K562 (cell line): ENCODE measurements at regions not wholly inside any gene's neighbourhood (a gene's known extent, or its start where the extent isn't known, plus 50 kb on each side); places are given as distances from the start of the nearest gene placed in this dataset.

Experiments used
- ATAC-seq: fragments of 200-7000 bp; cut with Tn5 transposase; 3 replicates; pipeline ENCODE4 v1.9.1; 2020; ENCODE audit warnings: moderate library complexity
- BruUV-seq: library from RNA; stranded (reverse); fragments of 400-500 nt; replicated peaks from 2 replicates; lab custom pipeline; 2021; lab: Mats Ljungman, UMichigan
- CTCF ChIA-PET: fragments of 300-600 bp; formaldehyde crosslinking; extraction: SDS; loops from one replicate; lab custom pipeline; 2021; ENCODE audit warnings: low intra/inter-chr PET ratio; lab: Yijun Ruan, JAX
- POLR2A ChIA-PET: fragments of 300-600, 350-650 bp; sonication (Branson Sonifier 250); formaldehyde crosslinking; extraction: SDS; loops from one replicate; lab custom pipeline; 2021; ENCODE audit warnings: antibody characterized with exemption, inconsistent platforms; lab: Yijun Ruan, JAX
- DNase-seq, 4 experiments: peaks; one replicate each; pipeline versions ENCODE4 v3.0.0 to v3.0.0-alpha.2; 2011 to 2018; ENCODE audit warnings: low spot score in 3 of 4, mixed read lengths in 3 of 4; ENCODE audit errors: extremely low read depth in 1 of 4
- FAIRE-seq: peaks from 2 replicates; lab custom pipeline; 2011; peaks lifted over from hg19 to GRCh38; lab: Jason Lieb, UNC
- H2AFZ ChIP-seq: 2 replicates; pipeline ENCODE4 v1.6.0; 2011; ENCODE audit warnings: low read depth, low read length, control low read depth, inconsistent platforms
- H3K27ac ChIP-seq: fragments of 200-600 bp; 3 replicates; pipeline ENCODE4 v1.8.0; 2011; ENCODE audit warnings: low read depth, mild to moderate bottlenecking, control low read depth, inconsistent platforms, low read length, moderate library complexity, mixed read lengths; ENCODE audit errors: extremely low read depth
- H3K27me3 ChIP-seq, 2 experiments: fragments of 300-600 bp in 1 of 2; 2 replicates in 1 of 2; 3 replicates in 1 of 2; pipeline versions ENCODE4 v1.6.0 to v1.8.0; 2011; ENCODE audit warnings: inconsistent platforms in 2 of 2, low read length in 2 of 2, mild to moderate bottlenecking in 1 of 2, mixed read lengths in 1 of 2, moderate library complexity in 1 of 2; ENCODE audit not compliant: control insufficient read depth in 2 of 2, insufficient read depth in 2 of 2
- H3K36me3 ChIP-seq: fragments of 300-600 bp; 3 replicates; pipeline ENCODE4 v1.8.0; 2011; ENCODE audit warnings: mild to moderate bottlenecking, low read length, inconsistent platforms; ENCODE audit not compliant: control insufficient read depth, insufficient read depth
- H3K4me1 ChIP-seq, 2 experiments: fragments of 200-600 bp in 1 of 2; replicated peaks in 1 of 2; 2 replicates in 1 of 2; 3 replicates in 1 of 2; pipeline versions ENCODE4 v1.5.1 to v1.8.0; 2011; ENCODE audit warnings: inconsistent platforms in 2 of 2, low read length in 2 of 2, mild to moderate bottlenecking in 1 of 2, mixed read lengths in 1 of 2, moderate library complexity in 1 of 2; ENCODE audit not compliant: control insufficient read depth in 2 of 2, insufficient read depth in 2 of 2
- H3K4me2 ChIP-seq: 2 replicates; pipeline ENCODE4 v1.6.1; 2011; ENCODE audit warnings: low read length, control low read depth, inconsistent platforms, mixed read lengths; ENCODE audit not compliant: insufficient read depth
- H3K4me3 ChIP-seq: fragments of 200-600 bp; sonication (generic), shearing (Covaris generic); 2 replicates; pipeline ENCODE4 v1.5.1; 2016; ENCODE audit warnings: control low read depth, inconsistent platforms
- H3K79me2 ChIP-seq: fragments of 200-600 bp; 3 replicates; pipeline ENCODE4 v1.8.0; 2011; ENCODE audit warnings: low read length, inconsistent platforms; ENCODE audit not compliant: control insufficient read depth, insufficient read depth
- H3K9ac ChIP-seq, 2 experiments: 2 replicates each; pipeline versions ENCODE4 v1.6.0 to v1.6.1; 2011; ENCODE audit warnings: low read depth in 2 of 2, low read length in 2 of 2, control low read depth in 1 of 2, inconsistent platforms in 1 of 2, mild to moderate bottlenecking in 1 of 2, mixed read lengths in 1 of 2; ENCODE audit not compliant: insufficient read depth in 1 of 2
- H3K9me1 ChIP-seq: one replicate; pipeline ENCODE4 v1.6.0; 2011; ENCODE audit warnings: inconsistent platforms, mild to moderate bottlenecking, low read length, moderate library complexity; ENCODE audit not compliant: control insufficient read depth, insufficient read depth
- H3K9me3 ChIP-seq: replicated peaks from 2 replicates; pipeline ENCODE4 v1.5.1; 2011; ENCODE audit warnings: low read depth, low read length, inconsistent platforms; ENCODE audit not compliant: control insufficient read depth, insufficient read depth
- H4K20me1 ChIP-seq: replicated peaks from 2 replicates; pipeline ENCODE4 v1.6.1; 2011; ENCODE audit warnings: low read length, inconsistent platforms, mixed read lengths; ENCODE audit not compliant: control insufficient read depth, insufficient read depth
- DACH1 ChIP-seq: fragments of 450-650 bp; IDR thresholded peaks from 2 replicates; pipeline ENCODE4 v1.6.1; 2018; ENCODE audit not compliant: partially characterized antibody
- JUN ChIP-seq, 2 experiments: sonication (generic) in 1 of 2; formaldehyde crosslinking in 1 of 2; IDR thresholded peaks; 2 replicates each; pipeline versions ENCODE4 v1.6.1 to v1.8.0; 2012 to 2022; ENCODE audit warnings: borderline replicate concordance in 2 of 2, mild to moderate bottlenecking in 2 of 2, improper control_type of control experiment in 1 of 2, low read depth in 1 of 2, low read length in 1 of 2, missing genetic modification reagents in 1 of 2
- MCM5 ChIP-seq: fragments of 450-650 bp; IDR thresholded peaks from 2 replicates; pipeline ENCODE4 v1.6.1; 2016; ENCODE audit warnings: low read depth
- SLC30A9 ChIP-seq: fragments of 250-450 bp; sonication (Bioruptor Pico); IDR thresholded peaks from 2 replicates; pipeline ENCODE4 v1.8.0; 2022; ENCODE audit warnings: mild to moderate bottlenecking, moderate library complexity
- ZBTB7A ChIP-seq: IDR thresholded peaks from 2 replicates; pipeline ENCODE4 v1.6.1; 2011; ENCODE audit warnings: low read depth, mild to moderate bottlenecking, low read length, moderate library complexity, borderline replicate concordance; ENCODE audit not compliant: control insufficient read depth
- ZNF311 ChIP-seq: fragments of 250-450 bp; sonication (Bioruptor Pico); IDR thresholded peaks from 2 replicates; pipeline ENCODE4 v1.4.0; 2020; ENCODE audit warnings: mild to moderate bottlenecking, moderate library complexity
- ZNF384 ChIP-seq: IDR thresholded peaks from 2 replicates; pipeline ENCODE4 v1.6.1; 2012; ENCODE audit warnings: low read depth, low read length, improper control_type of control experiment
- WGBS: fragments of 100-300 bp; shearing (Covaris generic); methylation state at CpG from one replicate; pipeline ENCODE4 v1.1.6; 2016; ENCODE audit warnings: low coverage, mixed read lengths; ENCODE audit not compliant: insufficient coverage; ENCODE audit errors: missing lambda C conversion rate; 5-methylcytosine and 5-hydroxymethylcytosine counted together
- in situ Hi-C: fragments of 300-500 bp; cut with MboI; formaldehyde crosslinking; loops from 4 replicates; pipeline ENCODE4 v1.15.0; 2018; ENCODE audit warnings: inconsistent platforms, mixed read lengths
- intact Hi-C: fragments of 100-400 bp; cut with micrococcal nuclease; formaldehyde crosslinking; loops from 2 replicates; pipeline ENCODE4 v1.14.2; 2022
- TF ChIP-seq, protein P1 (sequence below): fragments of 450-650 bp; formaldehyde crosslinking; IDR thresholded peaks from 2 replicates; pipeline ENCODE4 v1.4.0; 2020; ENCODE audit warnings: mild to moderate bottlenecking, mixed read lengths
- TF ChIP-seq, protein P2 (sequence below), 3 experiments: fragments of 200-800 bp in 1 of 3; sonication (Bioruptor generic) in 1 of 3; sonication (generic) in 1 of 3; formaldehyde crosslinking in 1 of 3; IDR thresholded peaks; 2 replicates each; pipeline versions ENCODE4 v1.6.1 to v1.8.0; 2016 to 2022; ENCODE audit warnings: mild to moderate bottlenecking in 2 of 3, missing compliant biosample characterization in 2 of 3, missing genetic modification characterization in 2 of 3, missing genetic modification reagents in 1 of 3
- TF ChIP-seq, protein P3 (sequence below), 3 experiments: IDR thresholded peaks in 2 of 3; conservative IDR thresholded peaks in 1 of 3; 2 replicates each; pipeline ENCODE4 v1.5.1; 2011 to 2012; ENCODE audit warnings: low read length in 3 of 3, mild to moderate bottlenecking in 3 of 3, control low read depth in 2 of 3, improper control_type of control experiment in 1 of 3, inconsistent platforms in 1 of 3, low read depth in 1 of 3, mixed read lengths in 1 of 3, moderate library complexity in 1 of 3; ENCODE audit not compliant: insufficient read depth in 2 of 3

DNA sequence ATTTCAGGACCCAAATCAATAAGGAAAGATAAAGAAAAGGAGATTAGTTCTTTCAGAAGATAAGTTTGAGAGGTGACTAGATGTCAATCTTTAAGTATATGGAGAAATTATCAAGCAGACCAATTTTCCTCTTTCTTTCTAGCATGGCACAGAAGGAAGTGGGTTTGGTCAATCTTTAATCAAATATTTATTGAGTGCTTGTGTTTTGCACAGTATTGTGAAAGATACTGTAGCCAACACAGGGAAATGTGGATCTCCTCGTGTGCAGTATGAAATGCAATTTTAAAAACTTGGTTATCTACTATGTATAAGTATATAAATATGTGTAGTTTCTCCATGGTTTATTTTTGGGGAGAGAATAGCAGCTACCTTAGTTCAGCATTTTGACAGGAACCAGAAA lies 655.2 kb downstream of the RAPGEF2 start:
- H3K9me1 ChIP-seq, result no peaks in the 10 kb centered on the region
- FAIRE-seq, result no peak
- WGBS, result 0% methylated on average over 1 of the region's 1 CpG
- no peak overlapping the region for H3K9ac ChIP-seq
- no peaks in the 10 kb centered on the region for H3K27me3 ChIP-seq
- ATAC-seq, result no peak
- BruUV-seq, result no TSS peak
- no peak overlapping the region for H3K4me2 ChIP-seq
- no peaks in the 10 kb centered on the region for H4K20me1 ChIP-seq
- H3K9me3 ChIP-seq, result no peaks in the 10 kb centered on the region
- POLR2A ChIA-PET, result no interaction called here
- DNase-seq, result no peak
- no peaks in the 10 kb centered on the region for H3K36me3 ChIP-seq
- intact Hi-C loops, result no loop called here
- no peak overlapping the region for H3K27ac ChIP-seq
- no peaks in the 10 kb centered on the region for H3K79me2 ChIP-seq
- in situ Hi-C loops, result no loop called here
- TF ChIP-seq DACH1 (no peak), ZNF384 (no peak), MCM5 (no peak), SLC30A9 (CRISPR knock-in tag) (no peak), ZNF311 (CRISPR knock-in tag) (no peak), JUN (IDR thresholded peaks at IDR 0.05; ENCODE audit: borderline replicate concordance, low read depth, low read length) (no peak), JUN (CRISPR knock-in tag; IDR thresholded peaks at IDR 0.05; ENCODE audit: borderline replicate concordance) (no peak), ZBTB7A (no peak)
- TF ChIP-seq, protein P1, sequence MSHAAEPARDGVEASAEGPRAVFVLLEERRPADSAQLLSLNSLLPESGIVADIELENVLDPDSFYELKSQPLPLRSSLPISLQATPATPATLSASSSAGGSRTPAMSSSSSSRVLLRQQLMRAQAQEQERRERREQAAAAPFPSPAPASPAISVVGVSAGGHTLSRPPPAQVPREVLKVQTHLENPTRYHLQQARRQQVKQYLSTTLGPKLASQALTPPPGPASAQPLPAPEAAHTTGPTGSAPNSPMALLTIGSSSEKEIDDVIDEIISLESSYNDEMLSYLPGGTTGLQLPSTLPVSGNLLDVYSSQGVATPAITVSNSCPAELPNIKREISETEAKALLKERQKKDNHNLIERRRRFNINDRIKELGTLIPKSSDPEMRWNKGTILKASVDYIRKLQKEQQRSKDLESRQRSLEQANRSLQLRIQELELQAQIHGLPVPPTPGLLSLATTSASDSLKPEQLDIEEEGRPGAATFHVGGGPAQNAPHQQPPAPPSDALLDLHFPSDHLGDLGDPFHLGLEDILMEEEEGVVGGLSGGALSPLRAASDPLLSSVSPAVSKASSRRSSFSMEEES (CRISPR knock-in tag), result no peak
- TF ChIP-seq, protein P2, sequence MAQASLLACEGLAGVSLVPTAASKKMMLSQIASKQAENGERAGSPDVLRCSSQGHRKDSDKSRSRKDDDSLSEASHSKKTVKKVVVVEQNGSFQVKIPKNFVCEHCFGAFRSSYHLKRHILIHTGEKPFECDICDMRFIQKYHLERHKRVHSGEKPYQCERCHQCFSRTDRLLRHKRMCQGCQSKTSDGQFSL (CRISPR knock-in tag; IDR thresholded peaks at IDR 0.05), result no peak
- TF ChIP-seq, protein P2 (tag; IDR thresholded peaks at IDR 0.05), result no peak
- TF ChIP-seq, protein P3, sequence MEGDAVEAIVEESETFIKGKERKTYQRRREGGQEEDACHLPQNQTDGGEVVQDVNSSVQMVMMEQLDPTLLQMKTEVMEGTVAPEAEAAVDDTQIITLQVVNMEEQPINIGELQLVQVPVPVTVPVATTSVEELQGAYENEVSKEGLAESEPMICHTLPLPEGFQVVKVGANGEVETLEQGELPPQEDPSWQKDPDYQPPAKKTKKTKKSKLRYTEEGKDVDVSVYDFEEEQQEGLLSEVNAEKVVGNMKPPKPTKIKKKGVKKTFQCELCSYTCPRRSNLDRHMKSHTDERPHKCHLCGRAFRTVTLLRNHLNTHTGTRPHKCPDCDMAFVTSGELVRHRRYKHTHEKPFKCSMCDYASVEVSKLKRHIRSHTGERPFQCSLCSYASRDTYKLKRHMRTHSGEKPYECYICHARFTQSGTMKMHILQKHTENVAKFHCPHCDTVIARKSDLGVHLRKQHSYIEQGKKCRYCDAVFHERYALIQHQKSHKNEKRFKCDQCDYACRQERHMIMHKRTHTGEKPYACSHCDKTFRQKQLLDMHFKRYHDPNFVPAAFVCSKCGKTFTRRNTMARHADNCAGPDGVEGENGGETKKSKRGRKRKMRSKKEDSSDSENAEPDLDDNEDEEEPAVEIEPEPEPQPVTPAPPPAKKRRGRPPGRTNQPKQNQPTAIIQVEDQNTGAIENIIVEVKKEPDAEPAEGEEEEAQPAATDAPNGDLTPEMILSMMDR (IDR thresholded peaks at IDR 0.05 in 2 of 3, conservative IDR thresholded peaks at IDR 0.05 in 1 of 3; ENCODE audit: insufficient read depth in 2 of 3, low read depth in 1 of 3, low read length in 3 of 3), result no peak
- no peaks in the 10 kb centered on the region for H3K4me1 ChIP-seq
- no peak overlapping the region for H3K4me3 ChIP-seq
- CTCF ChIA-PET, result no interaction called here
- no peak overlapping the region for H2AFZ ChIP-seq
